ENCODE measurements at regions not wholly inside any gene's neighbourhood (a gene's known extent, or its start where the extent isn't known, plus 50 kb on each side); places are given as distances from the start of the nearest gene placed in this dataset.

DNA sequence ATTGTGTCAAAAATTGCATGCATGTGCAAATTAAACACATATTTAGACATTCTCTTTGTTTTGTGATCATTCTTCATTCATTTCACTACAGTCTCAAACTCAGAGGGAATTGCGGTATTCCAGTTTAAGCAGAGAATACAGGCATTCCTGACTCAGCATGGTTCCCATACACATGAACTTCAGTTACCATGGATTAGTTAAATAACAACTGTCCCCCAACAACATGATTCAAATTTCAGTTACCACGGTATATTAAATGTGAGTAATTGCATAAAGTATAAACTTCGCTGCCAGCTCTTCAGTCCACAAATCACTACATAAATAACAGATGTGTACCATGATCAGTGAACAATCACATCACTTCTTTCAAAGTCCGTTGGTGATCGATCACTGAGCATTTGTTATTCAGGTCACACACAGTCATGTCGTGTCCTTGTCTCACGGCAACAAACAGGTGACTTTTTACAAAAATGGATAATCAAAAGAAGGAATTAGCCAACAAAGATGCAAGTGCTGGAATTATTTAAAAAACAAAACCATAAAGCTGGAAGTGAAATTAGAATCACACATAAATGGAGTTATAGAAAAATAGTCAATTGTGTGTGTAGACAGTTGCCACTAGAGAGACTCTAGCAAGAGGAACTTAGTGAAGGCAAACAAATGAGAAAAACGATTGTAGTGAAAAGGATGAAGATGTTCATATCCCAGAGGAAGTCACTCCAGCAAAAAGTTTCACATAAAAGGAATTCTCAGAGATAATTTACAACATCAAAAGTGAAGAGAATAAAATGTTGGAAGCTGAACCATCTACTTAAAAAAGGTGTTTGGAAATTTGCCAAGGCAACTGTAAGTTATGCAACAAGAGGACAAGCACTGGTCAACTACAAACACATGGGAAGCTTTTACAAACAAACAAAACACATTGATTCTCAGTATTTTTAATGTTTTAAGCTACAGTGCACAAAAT is 138.6 kb upstream of the SMARCAD1 start:
- TF ChIP-seq EZH2 (IDR thresholded peaks at IDR 0.05) (no peak), POLR2AphosphoS5 (IDR thresholded peaks at IDR 0.05; ENCODE audit: borderline replicate concordance, low read depth, low read length) (no peak), FOXP2 (optimal IDR thresholded peaks at IDR 0.05; ENCODE audit: control extremely low read depth, extremely low read length, insufficient read depth) (no peak)

Measured in SK-N-MC (cell line).